ENCODE measurements at regions not wholly inside any gene's neighbourhood (a gene's known extent, or its start where the extent isn't known, plus 50 kb on each side); places are given as distances from the start of the nearest gene placed in this dataset.

GRCh38 chr9:25939126-25939525 is 260.9 kb upstream of the TUSC1 start:
- TF ChIP-seq CTCF (IDR thresholded peaks at IDR 0.05) (no peak), POLR2A (IDR thresholded peaks at IDR 0.05) (no peak)

All from lower leg skin (tissue), 3 donors.